Endodermal cell (in vitro differentiated cells): ENCODE measurements at regions not wholly inside any gene's neighbourhood (a gene's known extent, or its start where the extent isn't known, plus 50 kb on each side); places are given as distances from the start of the nearest gene placed in this dataset.

ENCODE experiments used
- DNase-seq: peaks from one replicate; pipeline ENCODE4 v3.0.0-alpha.2; 2017
- H3K27ac ChIP-seq: 2 replicates; pipeline ENCODE4 v1.5.1; 2013; ENCODE audit warnings: mild to moderate bottlenecking, low read depth, low read length, moderate library complexity
- H3K27me3 ChIP-seq: 2 replicates; pipeline ENCODE4 v1.6.1; 2013; ENCODE audit warnings: mild to moderate bottlenecking, low read length, moderate library complexity; ENCODE audit not compliant: insufficient read depth, control insufficient read depth, poor library complexity, severe bottlenecking
- H3K36me3 ChIP-seq: 2 replicates; pipeline ENCODE4 v1.7.0; 2013; ENCODE audit warnings: mild to moderate bottlenecking, low read length, moderate library complexity; ENCODE audit not compliant: control insufficient read depth, insufficient read depth
- H3K4me1 ChIP-seq: one replicate; pipeline ENCODE4 v1.7.0; 2013; ENCODE audit warnings: low read length; ENCODE audit not compliant: control insufficient read depth, insufficient read depth
- H3K4me3 ChIP-seq: 2 replicates; pipeline ENCODE4 v1.5.1; 2013; ENCODE audit warnings: mild to moderate bottlenecking, low read length, moderate library complexity
- H3K9ac ChIP-seq: 2 replicates; pipeline ENCODE4 v1.6.1; 2013; ENCODE audit warnings: mild to moderate bottlenecking, low read length, moderate library complexity; ENCODE audit not compliant: poor library complexity, severe bottlenecking; ENCODE audit errors: extremely low read depth
- H3K9me3 ChIP-seq: 2 replicates; pipeline ENCODE4 v1.6.1; 2013; ENCODE audit warnings: mild to moderate bottlenecking, low read length, moderate library complexity; ENCODE audit not compliant: control insufficient read depth
- H3K27ac Mint-ChIP-seq: 2 replicates; pipeline ENCODE4 v1.8.0; 2020; ENCODE audit warnings: mixed read lengths
- H3K27me3 Mint-ChIP-seq: 2 replicates; pipeline ENCODE4 v1.8.0; 2021; ENCODE audit warnings: mild to moderate bottlenecking, mixed read lengths; ENCODE audit not compliant: insufficient read depth
- H3K36me3 Mint-ChIP-seq: 2 replicates; pipeline ENCODE4 v1.8.0; 2020; ENCODE audit warnings: low read depth, mixed read lengths
- H3K4me1 Mint-ChIP-seq: 2 replicates; pipeline ENCODE4 v1.8.0; 2020; ENCODE audit warnings: mixed read lengths
- H3K4me3 Mint-ChIP-seq: 2 replicates; pipeline ENCODE4 v1.8.0; 2020; ENCODE audit warnings: mild to moderate bottlenecking, moderate library complexity, mixed read lengths
- H3K9me3 Mint-ChIP-seq: 2 replicates; pipeline ENCODE4 v1.8.0; 2020; ENCODE audit warnings: mild to moderate bottlenecking, mixed read lengths
- WGBS, 2 experiments: methylation state at CpG; one replicate each; pipeline versions ENCODE4 v1.1.5 to v1.1.7; 2013; ENCODE audit warnings: missing lambda C conversion rate in 2 of 2, mixed read lengths in 1 of 2; ENCODE audit not compliant: insufficient coverage in 1 of 2, insufficient read length in 1 of 2; 5-methylcytosine and 5-hydroxymethylcytosine counted together
- TF ChIP-seq, protein P1 (sequence below): fragments of 200-600 bp; sonication (generic); conservative IDR thresholded peaks from 2 replicates; pipeline ENCODE4 v1.5.0; 2021; ENCODE audit warnings: antibody characterized with exemption, mild to moderate bottlenecking

DNA sequence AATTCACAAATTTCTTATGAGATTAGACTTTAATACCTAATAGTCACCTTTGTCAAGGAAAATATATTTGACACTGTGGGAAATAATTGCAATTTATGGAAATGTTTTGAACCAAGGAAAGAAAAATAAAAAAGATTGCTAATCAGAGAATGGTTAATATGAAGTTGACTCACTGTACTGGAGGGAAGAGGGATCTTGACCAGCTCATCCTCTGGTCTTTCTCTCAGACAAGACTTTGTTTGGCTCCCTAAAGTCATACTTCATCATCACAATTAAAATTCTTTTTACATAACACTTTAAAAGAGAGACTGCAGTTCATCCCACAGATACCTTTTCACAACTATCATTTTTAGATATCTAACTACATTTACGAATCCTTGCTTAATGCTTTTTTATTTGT is 538.5 kb upstream of the ZEB2 start:
- Mint-ChIP-seq H3K4me3 (no peak overlapping the region), H3K27me3 (no peaks in the 10 kb centered on the region), H3K36me3 (no peaks in the 10 kb centered on the region), H3K9me3 (no peaks in the 10 kb centered on the region), H3K27ac (no peak overlapping the region), H3K4me1 (peaks cover 3% of the 10 kb centered on the region)
- H3K9me3 ChIP-seq = no peaks in the 10 kb centered on the region
- no peak overlapping the region for H3K9ac ChIP-seq
- no peaks in the 10 kb centered on the region for H3K36me3 ChIP-seq
- WGBS, 2 experiments = 95% methylated on average over 1 of the region's 1 CpG; no CpG with 5 or more reads in 1 of the 2 experiments
- H3K4me1 ChIP-seq = no peaks in the 10 kb centered on the region
- H3K27me3 ChIP-seq = no peaks in the 10 kb centered on the region
- no peak for DNase-seq
- no peak overlapping the region for H3K27ac ChIP-seq
- no peak overlapping the region for H3K4me3 ChIP-seq
- TF ChIP-seq, protein P1, sequence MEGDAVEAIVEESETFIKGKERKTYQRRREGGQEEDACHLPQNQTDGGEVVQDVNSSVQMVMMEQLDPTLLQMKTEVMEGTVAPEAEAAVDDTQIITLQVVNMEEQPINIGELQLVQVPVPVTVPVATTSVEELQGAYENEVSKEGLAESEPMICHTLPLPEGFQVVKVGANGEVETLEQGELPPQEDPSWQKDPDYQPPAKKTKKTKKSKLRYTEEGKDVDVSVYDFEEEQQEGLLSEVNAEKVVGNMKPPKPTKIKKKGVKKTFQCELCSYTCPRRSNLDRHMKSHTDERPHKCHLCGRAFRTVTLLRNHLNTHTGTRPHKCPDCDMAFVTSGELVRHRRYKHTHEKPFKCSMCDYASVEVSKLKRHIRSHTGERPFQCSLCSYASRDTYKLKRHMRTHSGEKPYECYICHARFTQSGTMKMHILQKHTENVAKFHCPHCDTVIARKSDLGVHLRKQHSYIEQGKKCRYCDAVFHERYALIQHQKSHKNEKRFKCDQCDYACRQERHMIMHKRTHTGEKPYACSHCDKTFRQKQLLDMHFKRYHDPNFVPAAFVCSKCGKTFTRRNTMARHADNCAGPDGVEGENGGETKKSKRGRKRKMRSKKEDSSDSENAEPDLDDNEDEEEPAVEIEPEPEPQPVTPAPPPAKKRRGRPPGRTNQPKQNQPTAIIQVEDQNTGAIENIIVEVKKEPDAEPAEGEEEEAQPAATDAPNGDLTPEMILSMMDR = no peak

DNA sequence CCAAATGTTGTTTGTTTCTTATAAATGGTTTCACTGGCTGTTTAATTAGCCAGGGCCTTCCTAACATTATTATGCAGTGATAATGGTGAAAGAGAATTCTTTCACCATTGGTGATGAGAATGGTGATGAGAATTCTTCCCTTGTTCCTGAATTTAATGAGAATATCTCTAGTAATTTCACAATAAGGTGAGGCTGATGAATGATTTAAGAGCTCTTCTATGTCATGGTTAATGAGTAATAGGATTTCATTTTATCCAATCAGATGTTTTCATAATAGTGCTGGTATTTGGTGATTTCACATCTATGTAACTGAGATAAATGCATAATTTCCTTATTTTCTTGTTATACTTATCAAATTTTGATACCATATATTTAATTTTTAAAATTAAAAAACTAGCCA is 535.7 kb upstream of the ZEB2 start:
- no peaks in the 10 kb centered on the region for H3K9me3 Mint-ChIP-seq
- H3K36me3 Mint-ChIP-seq = no peaks in the 10 kb centered on the region
- DNase-seq = no peak
- no peak overlapping the region for H3K27ac Mint-ChIP-seq
- Histone ChIP-seq H3K9me3 (no peaks in the 10 kb centered on the region), H3K9ac (no peak overlapping the region), H3K4me1 (no peaks in the 10 kb centered on the region), H3K36me3 (no peaks in the 10 kb centered on the region), H3K4me3 (no peak overlapping the region), H3K27me3 (no peaks in the 10 kb centered on the region), H3K27ac (no peak overlapping the region)
- H3K4me3 Mint-ChIP-seq = no peak overlapping the region
- no peaks in the 10 kb centered on the region for H3K27me3 Mint-ChIP-seq
- TF ChIP-seq, protein P1 = no peak
- peaks cover 3% of the 10 kb centered on the region for H3K4me1 Mint-ChIP-seq

DNA sequence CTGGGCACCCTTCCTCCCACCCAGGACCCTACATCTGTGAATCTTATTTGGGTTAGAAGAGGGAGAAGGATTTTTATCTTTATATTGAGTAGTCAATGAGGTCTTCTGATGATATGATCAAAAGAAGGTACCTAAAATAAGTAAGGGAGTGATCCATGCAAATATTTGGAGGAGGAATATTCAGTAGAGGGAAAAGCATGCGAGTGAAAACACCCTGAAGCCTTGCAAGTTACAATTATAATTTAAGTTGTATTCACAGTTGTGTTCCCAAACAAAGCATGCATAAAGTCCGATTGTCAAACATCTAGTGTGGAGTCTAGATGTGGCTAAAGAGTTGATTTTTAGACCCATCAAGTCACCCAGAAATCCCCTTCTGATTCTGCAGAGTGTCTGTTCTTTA is 530.2 kb upstream of the ZEB2 start:
- Mint-ChIP-seq H3K4me3 (no peak overlapping the region), H3K4me1 (no peaks in the 10 kb centered on the region), H3K9me3 (no peaks in the 10 kb centered on the region), H3K27me3 (no peaks in the 10 kb centered on the region), H3K27ac (no peak overlapping the region), H3K36me3 (no peaks in the 10 kb centered on the region)
- H3K9ac ChIP-seq = no peak overlapping the region
- no peak overlapping the region for H3K27ac ChIP-seq
- TF ChIP-seq, protein P1 = no peak
- no peak for DNase-seq
- WGBS, 2 experiments = 91 to 100% methylated on average over 1 to 2 of the region's 2 CpGs
- H3K4me3 ChIP-seq = no peak overlapping the region
- H3K9me3 ChIP-seq = no peaks in the 10 kb centered on the region
- no peaks in the 10 kb centered on the region for H3K4me1 ChIP-seq
- no peaks in the 10 kb centered on the region for H3K27me3 ChIP-seq
- H3K36me3 ChIP-seq = no peaks in the 10 kb centered on the region
